ENCODE measurements at regions not wholly inside any gene's neighbourhood (a gene's known extent, or its start where the extent isn't known, plus 50 kb on each side); places are given as distances from the start of the nearest gene placed in this dataset.
"Not testable (repeated sequence)": the region's sequence is repeated elsewhere in the genome, so short reads cannot be mapped to it uniquely, and the experiment has no call there.

DNA sequence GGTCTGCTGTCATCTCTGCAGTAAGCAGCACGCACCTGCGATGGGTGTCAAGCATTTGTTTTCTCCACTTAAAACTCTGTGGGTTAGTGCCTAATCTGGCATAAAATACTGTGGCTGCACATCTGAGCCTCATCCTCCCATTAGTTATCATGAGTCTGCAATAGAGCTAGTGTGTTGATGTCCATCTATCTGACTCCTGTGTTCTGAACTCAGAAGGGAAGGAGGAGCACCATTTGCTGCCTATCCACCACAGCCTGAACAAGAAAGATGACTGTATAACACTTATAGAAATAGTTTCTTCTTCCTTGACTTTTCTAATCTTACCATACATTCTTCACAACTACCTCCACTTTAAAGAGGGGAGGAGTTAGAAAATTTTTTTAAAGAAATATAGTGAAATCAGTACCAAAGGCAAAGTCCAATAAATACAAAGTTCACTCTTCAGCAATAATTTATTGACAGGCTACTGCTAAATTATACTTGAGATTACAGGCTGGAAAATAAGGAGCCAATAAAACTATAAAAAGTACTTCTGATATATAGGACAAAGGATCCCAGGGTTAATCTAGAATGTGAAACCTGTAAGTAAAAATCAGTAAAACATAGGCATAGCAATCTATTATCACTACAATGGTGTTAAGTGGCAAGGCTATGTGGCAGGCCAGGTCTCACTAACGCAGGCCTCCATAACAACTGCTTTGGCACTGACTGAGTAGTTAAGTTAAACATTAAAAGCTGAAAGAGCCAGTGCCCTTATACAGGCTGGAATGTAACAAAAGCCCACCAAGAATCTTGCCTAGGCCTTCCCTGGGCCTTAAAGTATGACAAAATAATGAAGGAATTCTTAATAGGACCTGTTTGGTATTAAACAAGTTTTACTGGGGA lies 70.2 kb downstream of the LGALS9C start:
- H3K36me3 Mint-ChIP-seq (ENCODE audit: low read depth); H3K4me3 Mint-ChIP-seq; H3K9me3 Mint-ChIP-seq; H3K27ac Mint-ChIP-seq; H3K27me3 Mint-ChIP-seq; ATAC-seq; DNase-seq; H3K4me1 Mint-ChIP-seq: not testable (repeated sequence)

DNA sequence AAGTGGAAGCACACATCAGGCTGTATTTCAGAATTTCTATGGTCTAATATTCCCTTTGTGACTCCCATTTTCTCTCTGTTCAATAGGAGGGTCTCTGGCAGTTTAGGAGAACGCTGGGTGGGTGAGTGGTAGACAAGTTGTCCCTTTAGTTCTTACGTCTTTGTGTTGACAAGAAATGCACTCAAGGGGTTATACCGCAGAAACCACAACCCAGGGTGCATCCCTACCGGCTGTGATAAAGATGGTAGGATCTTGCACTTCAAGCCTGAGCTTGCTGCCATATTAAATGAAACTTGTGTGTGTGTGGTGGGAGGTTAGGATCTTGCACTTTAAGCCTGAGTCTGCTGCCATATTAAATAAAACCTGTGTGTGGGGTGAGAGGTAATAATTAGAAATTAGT lies 80.5 kb downstream of the LGALS9C start:
- not testable (repeated sequence) for ATAC-seq, H3K27ac Mint-ChIP-seq, H3K4me3 Mint-ChIP-seq

DNA sequence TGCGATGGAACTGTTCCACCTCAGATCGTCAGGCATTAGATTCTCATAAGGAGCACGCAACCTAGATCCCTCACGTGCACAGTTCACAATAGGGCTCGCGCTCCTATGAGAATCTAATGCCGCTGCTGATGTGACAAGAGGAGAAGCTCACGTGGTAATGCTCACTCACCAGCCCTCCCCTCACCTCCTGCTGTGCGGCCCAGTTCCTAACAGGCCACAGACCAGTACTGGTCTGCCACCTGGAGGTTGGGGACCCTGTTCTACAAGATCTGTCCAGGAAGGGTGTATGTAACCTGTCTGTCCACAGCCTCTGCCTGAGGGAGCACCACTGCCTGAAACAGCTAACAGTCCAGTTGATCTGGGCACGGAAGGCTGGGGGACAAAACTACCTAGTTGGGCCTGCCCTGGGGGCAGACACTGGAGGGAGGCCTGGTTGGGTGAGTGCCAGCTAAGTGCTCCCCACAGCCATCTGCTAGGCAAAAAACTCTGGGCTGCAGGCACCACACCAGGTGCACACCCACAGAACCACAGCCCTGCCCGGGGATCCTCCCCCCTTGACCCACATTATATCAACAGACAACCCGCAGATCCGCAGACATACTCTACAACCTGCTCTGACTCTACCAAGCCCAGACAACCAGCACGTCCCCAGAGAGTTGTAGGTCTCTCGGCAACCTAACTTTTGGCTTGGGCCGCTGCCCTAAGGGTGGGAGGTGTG lies 80.7 kb downstream of the TBC1D28 start:
- not testable (repeated sequence) for H3K9me3 Mint-ChIP-seq; H3K4me3 Mint-ChIP-seq; DNase-seq; H3K4me1 Mint-ChIP-seq; H3K27ac Mint-ChIP-seq; H3K36me3 Mint-ChIP-seq (ENCODE audit: low read depth)
- peak; percentile 54 for ATAC-seq
- H3K27me3 Mint-ChIP-seq = peaks cover 10% of the 10 kb centered on the region

More for the DNA sequence above, 80.5 kb downstream of the LGALS9C start:
- H3K27me3 Mint-ChIP-seq; H3K9me3 Mint-ChIP-seq; DNase-seq; H3K36me3 Mint-ChIP-seq (ENCODE audit: low read depth); H3K4me1 Mint-ChIP-seq: not testable (repeated sequence)

DNA sequence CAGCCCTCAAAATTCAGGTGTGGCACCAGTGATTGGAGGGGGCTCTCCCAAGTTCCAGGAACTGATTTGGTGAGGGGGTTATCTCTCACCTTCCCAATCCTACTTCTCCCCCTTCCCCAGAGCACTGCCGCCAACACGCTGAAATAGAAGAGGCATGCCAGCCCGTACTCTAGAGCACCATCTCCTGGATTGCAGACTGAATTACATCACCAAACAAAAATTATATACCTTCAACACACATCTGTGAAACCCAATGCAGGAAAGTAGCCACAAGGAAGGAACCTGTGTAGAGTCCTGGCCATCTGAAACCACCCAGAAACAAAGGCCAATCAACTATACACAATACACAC lies 80.1 kb downstream of the TBC1D28 start:
- not testable (repeated sequence) for H3K4me1 Mint-ChIP-seq; H3K4me3 Mint-ChIP-seq; H3K9me3 Mint-ChIP-seq; H3K36me3 Mint-ChIP-seq (ENCODE audit: low read depth); H3K27ac Mint-ChIP-seq
- ATAC-seq (peak; percentile 69), DNase-seq (peak; percentile 16)
- peaks cover 10% of the 10 kb centered on the region for H3K27me3 Mint-ChIP-seq

DNA sequence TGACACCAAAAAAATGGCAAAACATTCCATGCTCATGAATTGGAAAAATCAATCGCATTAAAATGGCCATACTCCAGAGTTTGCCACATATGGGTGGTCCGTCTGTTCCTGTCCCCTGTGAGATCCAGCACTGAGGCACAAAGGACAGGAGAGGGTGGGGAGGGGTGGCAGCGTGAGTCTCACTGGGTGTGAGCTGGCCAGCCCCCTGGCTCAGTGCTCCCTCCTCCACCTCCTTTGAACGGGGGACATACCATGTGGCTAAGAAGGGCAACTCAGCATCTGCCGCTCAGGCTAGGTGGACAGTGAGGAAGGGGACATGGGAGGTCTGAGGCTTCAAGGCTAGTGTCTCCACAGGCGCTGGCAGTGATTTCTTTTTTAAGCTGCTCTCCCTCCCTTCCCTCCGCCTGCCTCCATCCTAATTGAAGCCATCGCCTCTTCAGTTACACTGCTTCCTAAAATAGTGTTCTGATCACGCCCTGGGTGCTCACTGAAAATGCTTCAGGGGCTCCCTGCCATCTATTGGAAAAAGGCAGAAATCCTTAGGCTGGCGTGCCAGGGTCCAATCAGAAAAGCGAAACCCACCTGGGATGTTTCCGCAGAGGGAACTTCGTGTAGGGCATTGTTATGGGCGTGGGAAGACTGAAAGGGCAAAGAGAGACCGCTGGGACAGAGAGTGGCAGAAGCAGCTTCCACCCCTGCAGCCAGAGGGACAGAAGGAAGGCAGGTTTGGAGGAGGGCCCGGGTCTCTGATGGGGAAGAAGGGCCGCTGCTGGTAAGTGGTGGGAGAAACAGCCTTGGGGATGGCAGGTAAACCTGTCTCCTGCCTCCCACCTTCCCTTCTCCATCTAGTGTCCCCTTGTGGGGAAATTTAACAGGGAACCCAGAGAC lies 75.8 kb downstream of the TBC1D28 start:
- not testable (repeated sequence) for H3K27ac Mint-ChIP-seq; H3K4me3 Mint-ChIP-seq; ATAC-seq; H3K9me3 Mint-ChIP-seq; DNase-seq; H3K4me1 Mint-ChIP-seq; H3K36me3 Mint-ChIP-seq (ENCODE audit: low read depth)
- peaks cover 17% of the 10 kb centered on the region for H3K27me3 Mint-ChIP-seq

DNA sequence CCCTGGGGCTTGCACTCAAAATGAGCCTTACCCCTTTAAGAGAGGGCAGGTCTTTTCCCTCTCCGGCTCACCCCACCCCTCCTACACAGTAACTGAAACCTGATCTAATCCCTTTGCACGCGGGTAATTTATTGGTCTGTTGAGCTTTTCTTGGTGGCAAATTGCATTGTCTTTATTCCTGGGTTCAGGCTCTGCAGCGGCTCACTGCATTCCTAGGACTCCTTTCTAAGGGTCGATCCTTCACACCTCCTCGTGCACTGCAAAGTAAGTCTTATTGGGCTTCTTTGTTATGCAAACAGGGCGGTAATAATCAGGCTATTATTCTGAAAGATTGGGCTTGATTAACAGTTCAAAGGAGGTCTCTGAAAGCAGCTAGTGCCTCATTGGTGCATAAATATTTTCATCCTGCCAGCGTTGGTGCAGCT lies 74.7 kb downstream of the TBC1D28 start:
- H3K9me3 Mint-ChIP-seq; H3K4me3 Mint-ChIP-seq; H3K27ac Mint-ChIP-seq; DNase-seq; H3K4me1 Mint-ChIP-seq; ATAC-seq; H3K36me3 Mint-ChIP-seq (ENCODE audit: low read depth): not testable (repeated sequence)
- peaks cover 18% of the 10 kb centered on the region for H3K27me3 Mint-ChIP-seq

DNA sequence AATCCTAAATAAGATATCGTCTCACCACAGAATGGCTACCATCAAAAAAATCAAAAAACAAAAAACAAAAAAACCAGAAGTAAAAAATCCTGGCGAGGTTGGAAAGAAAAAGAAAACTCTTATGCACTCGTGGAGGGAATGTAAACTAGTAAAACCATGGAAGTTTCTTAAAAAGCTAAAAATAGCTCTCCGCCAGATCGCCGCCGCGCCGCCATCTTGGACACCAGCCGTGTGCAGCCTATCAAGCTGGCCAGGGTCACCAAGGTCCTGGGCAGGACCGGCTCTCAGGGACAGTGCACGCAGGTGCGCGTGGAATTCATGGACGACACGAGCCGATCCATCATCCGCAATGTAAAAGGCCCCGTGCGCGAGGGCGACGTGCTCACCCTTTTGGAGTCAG lies 71.7 kb downstream of the TBC1D28 start:
- not testable (repeated sequence) for H3K9me3 Mint-ChIP-seq; H3K27ac Mint-ChIP-seq; DNase-seq; ATAC-seq; H3K4me3 Mint-ChIP-seq; H3K36me3 Mint-ChIP-seq (ENCODE audit: low read depth); H3K27me3 Mint-ChIP-seq; H3K4me1 Mint-ChIP-seq

DNA sequence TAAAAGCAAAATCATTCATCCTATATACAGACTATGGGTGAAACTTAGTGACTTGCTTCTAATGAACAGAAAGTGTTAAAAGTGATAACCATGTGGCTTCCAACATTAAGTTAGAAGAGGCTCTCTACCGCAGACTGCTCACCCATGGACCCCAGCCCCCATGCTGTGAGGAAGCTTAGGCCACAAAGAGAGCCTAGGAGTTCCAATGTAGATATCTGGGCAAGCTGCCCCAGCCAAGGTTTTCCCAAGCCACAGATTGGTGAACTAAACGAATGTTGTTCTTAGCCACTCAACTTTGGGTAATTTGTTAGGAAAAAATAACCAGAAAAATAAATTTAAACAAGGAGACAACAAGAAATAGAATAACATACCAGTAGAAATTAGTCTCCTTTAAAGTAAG lies 70.1 kb downstream of the TBC1D28 start:
- not testable (repeated sequence) for ATAC-seq; DNase-seq; H3K9me3 Mint-ChIP-seq; H3K4me3 Mint-ChIP-seq; H3K36me3 Mint-ChIP-seq (ENCODE audit: low read depth); H3K27ac Mint-ChIP-seq; H3K4me1 Mint-ChIP-seq; H3K27me3 Mint-ChIP-seq
